HepG2 (cell line): ENCODE measurements at regions not wholly inside any gene's neighbourhood (a gene's known extent, or its start where the extent isn't known, plus 50 kb on each side); places are given as distances from the start of the nearest gene placed in this dataset.

Source experiments
- ARNTL ChIP-seq: sonication (generic); formaldehyde crosslinking; IDR thresholded peaks from 2 replicates; pipeline ENCODE4 v1.4.0; 2020; ENCODE audit warnings: mild to moderate bottlenecking, missing genetic modification reagents
- CEBPB ChIP-seq: IDR thresholded peaks from 2 replicates; pipeline ENCODE4 v1.6.1; 2011; ENCODE audit warnings: low read depth, low read length, improper control_type of control experiment, borderline replicate concordance
- CSRNP1 ChIP-seq: sonication (generic); formaldehyde crosslinking; IDR thresholded peaks from 2 replicates; pipeline ENCODE4 v1.8.1; 2023; ENCODE audit warnings: mild to moderate bottlenecking, missing genetic modification reagents
- CTCF ChIP-seq: sonication (generic); formaldehyde crosslinking; IDR thresholded peaks from 2 replicates; pipeline ENCODE4 v1.5.0; 2020; ENCODE audit warnings: mild to moderate bottlenecking, missing genetic modification reagents, moderate library complexity
- KDM3A ChIP-seq: IDR thresholded peaks from 2 replicates; pipeline ENCODE4 v1.6.1; 2018; ENCODE audit warnings: low read depth, missing compliant biosample characterization
- NONO ChIP-seq, 2 experiments: fragments of 450-650 bp in 1 of 2; sonication (generic) in 1 of 2; formaldehyde crosslinking in 1 of 2; IDR thresholded peaks in 1 of 2; conservative IDR thresholded peaks in 1 of 2; 2 replicates each; pipeline versions ENCODE4 v1.6.1 to v1.8.0; 2017 to 2022; ENCODE audit warnings: mild to moderate bottlenecking in 1 of 2, missing genetic modification reagents in 1 of 2, moderate library complexity in 1 of 2
- POLR2AphosphoS2 ChIP-seq: IDR thresholded peaks from 2 replicates; pipeline ENCODE4 v1.6.1; 2011; ENCODE audit warnings: low read depth, low read length, improper control_type of control experiment
- RFX5 ChIP-seq: IDR thresholded peaks from 2 replicates; pipeline ENCODE4 v1.6.1; 2011; ENCODE audit warnings: low read depth, low read length, improper control_type of control experiment
- SETDB1 ChIP-seq: sonication (generic); formaldehyde crosslinking; IDR thresholded peaks from 2 replicates; pipeline ENCODE4 v1.5.1; 2020; ENCODE audit warnings: missing genetic modification reagents, mild to moderate bottlenecking, borderline replicate concordance
- SMAD9 ChIP-seq: sonication (generic); formaldehyde crosslinking; IDR thresholded peaks from 2 replicates; pipeline ENCODE4 v1.5.1; 2020; ENCODE audit warnings: mild to moderate bottlenecking, missing genetic modification reagents
- TERF1 ChIP-seq: sonication (generic); formaldehyde crosslinking; IDR thresholded peaks from 2 replicates; pipeline ENCODE4 v1.8.0; 2022; ENCODE audit warnings: mild to moderate bottlenecking, missing genetic modification reagents, moderate library complexity
- UBTF ChIP-seq: sonication (generic); formaldehyde crosslinking; IDR thresholded peaks from 2 replicates; pipeline ENCODE4 v1.4.0; 2020; ENCODE audit warnings: mild to moderate bottlenecking, missing genetic modification reagents
- ZBTB34 ChIP-seq: sonication (generic); formaldehyde crosslinking; IDR thresholded peaks from 2 replicates; pipeline ENCODE4 v1.8.0; 2022; ENCODE audit warnings: mild to moderate bottlenecking, missing genetic modification reagents
- ZC3H4 ChIP-seq: sonication (generic); formaldehyde crosslinking; IDR thresholded peaks from 2 replicates; pipeline ENCODE4 v1.4.0; 2020; ENCODE audit warnings: missing genetic modification reagents, borderline replicate concordance
- ZFX ChIP-seq: sonication (generic); formaldehyde crosslinking; IDR thresholded peaks from 2 replicates; pipeline ENCODE4 v1.4.0; 2020; ENCODE audit warnings: mild to moderate bottlenecking, low read depth, missing genetic modification reagents, moderate library complexity
- ZKSCAN8 ChIP-seq: IDR thresholded peaks from 2 replicates; pipeline ENCODE4 v1.6.1; 2016; ENCODE audit warnings: borderline replicate concordance, missing genetic modification reagents, missing compliant biosample characterization
- ZNF598 ChIP-seq: sonication (generic); formaldehyde crosslinking; IDR thresholded peaks from 2 replicates; pipeline ENCODE4 v1.5.1; 2020; ENCODE audit warnings: mild to moderate bottlenecking, missing genetic modification reagents, borderline replicate concordance
- ZNF607 ChIP-seq: sonication (generic); formaldehyde crosslinking; IDR thresholded peaks from 2 replicates; pipeline ENCODE4 v1.5.1; 2020; ENCODE audit warnings: missing genetic modification reagents, mild to moderate bottlenecking, borderline replicate concordance
- ZNF841 ChIP-seq: sonication (generic); formaldehyde crosslinking; IDR thresholded peaks from 2 replicates; pipeline ENCODE4 v1.8.1; 2023; ENCODE audit warnings: missing genetic modification reagents, borderline replicate concordance

GRCh38 chr2:230660294-230661060, 52.2 kb upstream of the CAB39 start (continued):
- peak; percentile 69; the same call in 1 of the 2 replicates for TF ChIP-seq ZBTB34 (CRISPR knock-in tag)
- no peak for TF ChIP-seq SETDB1
- TF ChIP-seq ARNTL (CRISPR knock-in tag): 0 out of 2 replicates have a peak, but pooled peaks have one; percentile 33
- TF ChIP-seq ZNF841 (CRISPR knock-in tag): no peak
- TF ChIP-seq SMAD9 (CRISPR knock-in tag): no peak
- no peak for TF ChIP-seq CSRNP1
- TF ChIP-seq TERF1: no peak
- TF ChIP-seq ZC3H4 (CRISPR knock-in tag): no peak
- peak; percentile 32; the same call in 1 of the 2 replicates for TF ChIP-seq UBTF (CRISPR knock-in tag)
- 0 out of 2 replicates have a peak, but pooled peaks have one; percentile 80 for TF ChIP-seq ZKSCAN8
- no peak for TF ChIP-seq ZNF598
- TF ChIP-seq KDM3A (CRISPR knock-in tag): no peak
- 0 out of 2 replicates have a peak, but pooled peaks have one; percentile 21 for TF ChIP-seq RFX5
- no peak for TF ChIP-seq ZNF607 (CRISPR knock-in tag)
- TF ChIP-seq NONO (IDR thresholded peaks at IDR 0.05): no peak
- 0 out of 2 replicates have a peak, but pooled peaks have one; percentile 26 for TF ChIP-seq NONO (CRISPR knock-in tag; conservative IDR thresholded peaks at IDR 0.05)
- 0 out of 2 replicates have a peak, but pooled peaks have one; percentile 29 for TF ChIP-seq ZFX (CRISPR knock-in tag)
- TF ChIP-seq CTCF (CRISPR knock-in tag): peak; percentile 25; the same call in 1 of the 2 replicates
- no peak for TF ChIP-seq POLR2AphosphoS2
- TF ChIP-seq CEBPB: peak; percentile 62; the same call in 1 of the 2 replicates
